ENCODE measurements at regions not wholly inside any gene's neighbourhood (a gene's known extent, or its start where the extent isn't known, plus 50 kb on each side); places are given as distances from the start of the nearest gene placed in this dataset.

- Histone ChIP-seq H3K4me1 (ENCODE audit: control insufficient read depth in 1 of 2, insufficient read depth in 2 of 2, low read length in 2 of 2) (no peaks in the 10 kb centered on the region), H3K9ac (ENCODE audit: insufficient read depth, low read length, poor library complexity, severe bottlenecking) (no peak overlapping the region), H3K4me2 (replicated peaks; ENCODE audit: extremely low read depth, low read length, poor library complexity, severe bottlenecking) (no peak overlapping the region), H3K27ac (ENCODE audit: low read depth in 1 of 2, low read length in 2 of 2) (no peak overlapping the region), H3K4me3 (replicated peaks in 1 of 3; ENCODE audit: low read depth in 2 of 3, low read length in 3 of 3) (no peak overlapping the region), H3K79me2 (ENCODE audit: insufficient read depth, low read length) (no peaks in the 10 kb centered on the region), H3K36me3 (replicated peaks in 1 of 2; ENCODE audit: control insufficient read depth in 1 of 2, insufficient read depth in 2 of 2, low read length in 2 of 2) (no peaks in the 10 kb centered on the region), H2AFZ (ENCODE audit: insufficient read depth, low read depth, low read length, poor library complexity, severe bottlenecking) (no peak overlapping the region), H3K9me3 (replicated peaks in 1 of 2; ENCODE audit: control insufficient read depth in 1 of 2, insufficient read depth in 1 of 2, low read length in 2 of 2) (no peaks in the 10 kb centered on the region), H3K27me3 (ENCODE audit: control insufficient read depth in 2 of 2, insufficient read depth in 2 of 2, low read length in 2 of 2) (no peaks in the 10 kb centered on the region), H4K20me1 (ENCODE audit: insufficient read depth, low read length) (no peaks in the 10 kb centered on the region)
- Mint-ChIP-seq H3K27ac (no peak overlapping the region), H3K4me3 (no peak overlapping the region), H3K4me1 (no peaks in the 10 kb centered on the region), H3K36me3 (no peaks in the 10 kb centered on the region), H3K27me3 (ENCODE audit: low read depth in 3 of 3) (no peaks in the 10 kb centered on the region), H3K9me3 (peaks cover 0 to 12% (median 0%) of the 10 kb centered on the region in 7 donors)
- WGBS (ENCODE audit: insufficient coverage) = no CpG with 5 or more reads among the region's 3 CpGs
- DNase-seq = no peak
- intact Hi-C loops (cut with micrococcal nuclease) = no loop called here
- TF ChIP-seq CTCF (IDR thresholded peaks at IDR 0.05) = no peak
Measured at GRCh38 chr7:10577866-10578374, 395.8 kb upstream of the PHF14 start.

- Histone ChIP-seq H3K79me2 (ENCODE audit: insufficient read depth, low read length) (no peaks in the 10 kb centered on the region), H3K4me3 (replicated peaks in 1 of 3; ENCODE audit: low read depth in 2 of 3, low read length in 3 of 3) (no peak overlapping the region), H2AFZ (ENCODE audit: insufficient read depth, low read depth, low read length, poor library complexity, severe bottlenecking) (no peak overlapping the region), H3K27ac (ENCODE audit: low read depth in 1 of 2, low read length in 2 of 2) (no peak overlapping the region), H3K27me3 (ENCODE audit: control insufficient read depth in 2 of 2, insufficient read depth in 2 of 2, low read length in 2 of 2) (no peaks in the 10 kb centered on the region), H3K9me3 (replicated peaks in 1 of 2; ENCODE audit: control insufficient read depth in 1 of 2, insufficient read depth in 1 of 2, low read length in 2 of 2) (no peaks in the 10 kb centered on the region), H3K4me1 (ENCODE audit: control insufficient read depth in 1 of 2, insufficient read depth in 2 of 2, low read length in 2 of 2) (no peaks in the 10 kb centered on the region), H3K9ac (ENCODE audit: insufficient read depth, low read length, poor library complexity, severe bottlenecking) (no peak overlapping the region), H3K36me3 (replicated peaks in 1 of 2; ENCODE audit: control insufficient read depth in 1 of 2, insufficient read depth in 2 of 2, low read length in 2 of 2) (no peaks in the 10 kb centered on the region), H4K20me1 (ENCODE audit: insufficient read depth, low read length) (no peaks in the 10 kb centered on the region), H3K4me2 (replicated peaks; ENCODE audit: extremely low read depth, low read length, poor library complexity, severe bottlenecking) (no peak overlapping the region)
- no peaks in the 10 kb centered on the region for H3K27me3 Mint-ChIP-seq (ENCODE audit: low read depth in 3 of 3)
- intact Hi-C loops (cut with micrococcal nuclease) = no loop called here
- no peaks in the 10 kb centered on the region for H3K36me3 Mint-ChIP-seq
- no peak overlapping the region for H3K4me3 Mint-ChIP-seq
- TF ChIP-seq CTCF (IDR thresholded peaks at IDR 0.05) = no peak
- WGBS (ENCODE audit: insufficient coverage) = no CpG with 5 or more reads among the region's 3 CpGs
- no peak for DNase-seq
- no peaks in the 10 kb centered on the region for H3K4me1 Mint-ChIP-seq
- peaks cover 0 to 12% (median 0%) of the 10 kb centered on the region in 7 donors for H3K9me3 Mint-ChIP-seq
- H3K27ac Mint-ChIP-seq = no peak overlapping the region
Measured at GRCh38 chr7:10579561-10579960, 394.1 kb upstream of the PHF14 start.
